Natural killer cell (primary cell): ENCODE measurements at regions not wholly inside any gene's neighbourhood (a gene's known extent, or its start where the extent isn't known, plus 50 kb on each side); places are given as distances from the start of the nearest gene placed in this dataset.

ENCODE experiments used
- ATAC-seq, 3 donors: fragments of 150-1000 bp in 2 of 3; fragments of 200-7000 bp in 1 of 3; cut with Tn5 transposase; 1 replicate in 1 of 3; 2 replicates in 2 of 3; pipeline ENCODE4 v1.10.0; 2021; ENCODE audit warnings: mild to moderate bottlenecking in 2 of 3, moderate library complexity in 2 of 3
- DNase-seq, 2 donors: peaks; one replicate each; pipeline versions ENCODE4 v3.0.0 to v3.0.0-alpha.2; 2013 to 2021; ENCODE audit warnings: mixed read lengths in 1 of 2
- H3K27ac ChIP-seq: one replicate; pipeline ENCODE4 v1.5.1; 2013; ENCODE audit warnings: mild to moderate bottlenecking, low read length
- H3K27me3 ChIP-seq: one replicate; pipeline ENCODE4 v1.6.1; 2013; ENCODE audit warnings: low read length; ENCODE audit not compliant: control insufficient read depth, insufficient read depth
- H3K36me3 ChIP-seq: one replicate; pipeline ENCODE4 v1.6.1; 2013; ENCODE audit warnings: low read length; ENCODE audit not compliant: control insufficient read depth, insufficient read depth
- H3K4me1 ChIP-seq: one replicate; pipeline ENCODE4 v1.6.1; 2013; ENCODE audit warnings: low read length; ENCODE audit not compliant: control insufficient read depth, insufficient read depth
- H3K4me3 ChIP-seq: one replicate; pipeline ENCODE4 v1.5.1; 2013; ENCODE audit warnings: low read length
- H3K9me3 ChIP-seq: one replicate; pipeline ENCODE4 v1.6.1; 2013; ENCODE audit warnings: low read length; ENCODE audit not compliant: control insufficient read depth, insufficient read depth
- H3K27ac Mint-ChIP-seq, 2 donors: one replicate each; pipeline ENCODE4 v1.8.0; 2022; ENCODE audit warnings: mild to moderate bottlenecking in 2 of 2, mixed read lengths in 2 of 2, moderate library complexity in 1 of 2
- H3K27me3 Mint-ChIP-seq, 2 donors: one replicate each; pipeline ENCODE4 v1.8.0; 2022; ENCODE audit warnings: low read depth in 2 of 2, mixed read lengths in 2 of 2
- H3K36me3 Mint-ChIP-seq: one replicate; pipeline ENCODE4 v1.8.0; 2022; ENCODE audit warnings: mixed read lengths
- H3K4me1 Mint-ChIP-seq, 2 donors: one replicate each; pipeline ENCODE4 v1.8.0; 2022; ENCODE audit warnings: mixed read lengths in 2 of 2
- H3K4me3 Mint-ChIP-seq: one replicate; pipeline ENCODE4 v1.8.0; 2022; ENCODE audit warnings: mild to moderate bottlenecking, moderate library complexity, mixed read lengths
- H3K9me3 Mint-ChIP-seq, 2 donors: one replicate each; pipeline ENCODE4 v1.8.0; 2022; ENCODE audit warnings: mixed read lengths in 2 of 2
- WGBS: methylation state at CpG from one replicate; pipeline ENCODE4 v1.1.7; 2013; ENCODE audit warnings: missing lambda C conversion rate; ENCODE audit not compliant: insufficient coverage; 5-methylcytosine and 5-hydroxymethylcytosine counted together
- intact Hi-C: fragments of 100-400 bp; cut with micrococcal nuclease; formaldehyde crosslinking; loops from one replicate; pipeline ENCODE4 v1.14.2; 2022
- TF ChIP-seq, protein P1 (sequence below): fragments of 200-600 bp; IDR thresholded peaks from one replicate; pipeline ENCODE4 v1.8.0; 2022; ENCODE audit warnings: antibody characterized with exemption

GRCh38 chr5:90014420-90014819 is 395.1 kb downstream of the CETN3 start:
- Histone ChIP-seq H3K27me3 (no peaks in the 10 kb centered on the region), H3K4me3 (no peak overlapping the region), H3K4me1 (no peaks in the 10 kb centered on the region), H3K9me3 (no peaks in the 10 kb centered on the region), H3K36me3 (no peaks in the 10 kb centered on the region), H3K27ac (no peak overlapping the region)
- intact Hi-C loops: no loop called here
- Mint-ChIP-seq H3K27ac (no peak overlapping the region), H3K4me3 (no peak overlapping the region), H3K9me3 (peaks cover 6% of the 10 kb centered on the region in 2 donors), H3K36me3 (no peaks in the 10 kb centered on the region), H3K4me1 (no peaks in the 10 kb centered on the region), H3K27me3 (no peaks in the 10 kb centered on the region)
- TF ChIP-seq, protein P1, sequence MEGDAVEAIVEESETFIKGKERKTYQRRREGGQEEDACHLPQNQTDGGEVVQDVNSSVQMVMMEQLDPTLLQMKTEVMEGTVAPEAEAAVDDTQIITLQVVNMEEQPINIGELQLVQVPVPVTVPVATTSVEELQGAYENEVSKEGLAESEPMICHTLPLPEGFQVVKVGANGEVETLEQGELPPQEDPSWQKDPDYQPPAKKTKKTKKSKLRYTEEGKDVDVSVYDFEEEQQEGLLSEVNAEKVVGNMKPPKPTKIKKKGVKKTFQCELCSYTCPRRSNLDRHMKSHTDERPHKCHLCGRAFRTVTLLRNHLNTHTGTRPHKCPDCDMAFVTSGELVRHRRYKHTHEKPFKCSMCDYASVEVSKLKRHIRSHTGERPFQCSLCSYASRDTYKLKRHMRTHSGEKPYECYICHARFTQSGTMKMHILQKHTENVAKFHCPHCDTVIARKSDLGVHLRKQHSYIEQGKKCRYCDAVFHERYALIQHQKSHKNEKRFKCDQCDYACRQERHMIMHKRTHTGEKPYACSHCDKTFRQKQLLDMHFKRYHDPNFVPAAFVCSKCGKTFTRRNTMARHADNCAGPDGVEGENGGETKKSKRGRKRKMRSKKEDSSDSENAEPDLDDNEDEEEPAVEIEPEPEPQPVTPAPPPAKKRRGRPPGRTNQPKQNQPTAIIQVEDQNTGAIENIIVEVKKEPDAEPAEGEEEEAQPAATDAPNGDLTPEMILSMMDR: no peak
- DNase-seq (no peak), ATAC-seq (no peak)

DNA sequence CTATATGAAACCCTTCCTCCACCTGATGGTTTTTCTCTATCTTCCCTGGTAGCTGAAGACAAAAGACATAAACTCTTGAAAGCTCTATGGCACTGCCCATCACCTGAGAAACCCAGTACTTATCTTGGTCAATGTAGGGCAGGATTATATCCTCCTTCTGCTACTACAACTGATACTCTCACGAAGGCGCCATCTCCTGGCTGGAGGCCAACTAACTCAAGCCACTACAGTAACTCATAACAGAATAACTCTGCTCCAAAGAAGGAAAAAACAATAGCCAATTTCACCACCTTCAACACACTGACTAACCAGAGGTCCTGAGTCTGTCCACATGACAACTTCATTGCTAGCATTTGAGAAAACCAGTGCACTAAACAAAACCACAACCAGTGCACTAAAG is 409.2 kb downstream of the CETN3 start:
- H3K4me3 ChIP-seq: no peak overlapping the region
- H3K27ac Mint-ChIP-seq: no peak overlapping the region
- no peaks in the 10 kb centered on the region for H3K27me3 Mint-ChIP-seq
- ATAC-seq (no peak), DNase-seq (no peak)
- TF ChIP-seq, protein P1: no peak
- no peaks in the 10 kb centered on the region for H3K4me1 ChIP-seq
- no peaks in the 10 kb centered on the region for H3K36me3 ChIP-seq
- whole genome bisulfite sequencing: 93% methylated on average over 2 of the region's 2 CpGs
- intact Hi-C loops: no loop called here
- H3K36me3 Mint-ChIP-seq: no peaks in the 10 kb centered on the region
- H3K27me3 ChIP-seq: no peaks in the 10 kb centered on the region
- H3K4me1 Mint-ChIP-seq: no peaks in the 10 kb centered on the region
- peaks cover 5 to 9% of the 10 kb centered on the region in 2 donors for H3K9me3 Mint-ChIP-seq
- no peak overlapping the region for H3K27ac ChIP-seq
- no peak overlapping the region for H3K4me3 Mint-ChIP-seq
- H3K9me3 ChIP-seq: no peaks in the 10 kb centered on the region

DNA sequence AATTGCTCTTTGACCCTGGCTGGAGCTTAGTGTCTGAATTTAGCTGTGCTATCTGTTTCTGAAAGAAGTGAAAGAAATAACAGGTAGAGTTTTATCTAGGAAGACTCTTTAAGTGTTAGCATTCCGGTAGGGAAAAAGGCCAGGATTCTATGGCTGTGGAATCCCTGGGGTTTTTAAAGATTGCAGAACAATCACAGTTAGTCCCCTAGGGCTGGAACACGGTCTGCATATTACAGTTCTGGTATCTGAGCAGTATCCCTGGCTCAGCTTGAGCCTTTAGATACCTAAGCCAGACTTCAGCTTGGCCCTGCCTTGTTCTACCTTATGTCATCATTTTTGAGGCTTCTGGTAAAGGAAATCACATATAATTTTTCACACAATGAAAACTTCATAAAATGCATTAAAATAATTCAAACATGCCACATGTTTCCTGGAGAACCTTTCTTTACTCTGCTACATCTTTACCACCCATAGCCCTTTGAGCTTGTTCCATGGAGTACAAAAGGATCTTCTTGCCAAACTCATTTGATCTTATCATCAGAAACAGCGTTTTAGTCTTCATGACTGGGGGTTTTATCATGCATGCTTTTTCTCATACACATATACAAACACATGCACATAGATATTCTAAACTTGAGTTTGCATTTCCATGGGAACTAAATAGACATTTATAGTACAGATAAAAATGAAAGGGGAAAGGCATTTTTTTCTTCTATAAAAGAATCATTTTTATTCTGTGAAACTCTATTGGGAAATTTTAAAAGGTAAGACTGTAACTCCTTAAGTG is 410.8 kb downstream of the CETN3 start:
- TF ChIP-seq, protein P1: no peak
- WGBS: 87% methylated on average over 3 of the region's 3 CpGs
- intact Hi-C loops: no loop called here
- Mint-ChIP-seq H3K36me3 (no peaks in the 10 kb centered on the region), H3K27me3 (no peaks in the 10 kb centered on the region), H3K27ac (no peak overlapping the region), H3K4me1 (no peaks in the 10 kb centered on the region), H3K4me3 (no peak overlapping the region), H3K9me3 (peaks cover 5 to 8% of the 10 kb centered on the region in 2 donors)
- DNase-seq (no peak), ATAC-seq (no peak)
- H3K27ac ChIP-seq: no peak overlapping the region
- no peaks in the 10 kb centered on the region for H3K36me3 ChIP-seq
- no peaks in the 10 kb centered on the region for H3K9me3 ChIP-seq
- no peaks in the 10 kb centered on the region for H3K4me1 ChIP-seq
- no peak overlapping the region for H3K4me3 ChIP-seq
- H3K27me3 ChIP-seq: no peaks in the 10 kb centered on the region

- TF ChIP-seq, protein P1: no peak
- no peak for ATAC-seq
- no peaks in the 10 kb centered on the region for H3K36me3 Mint-ChIP-seq
- H3K36me3 ChIP-seq: no peaks in the 10 kb centered on the region
- DNase-seq: no peak
- H3K4me3 Mint-ChIP-seq: no peak overlapping the region
- H3K4me1 ChIP-seq: no peaks in the 10 kb centered on the region
- H3K27me3 ChIP-seq: no peaks in the 10 kb centered on the region
- WGBS: 84% methylated on average over 5 of the region's 5 CpGs
- H3K27ac ChIP-seq: no peak overlapping the region
- H3K9me3 ChIP-seq: no peaks in the 10 kb centered on the region
- H3K27ac Mint-ChIP-seq: no peak overlapping the region
- intact Hi-C loops: no loop called here
- H3K27me3 Mint-ChIP-seq: no peaks in the 10 kb centered on the region
- no peak overlapping the region for H3K4me3 ChIP-seq
- peaks cover 2 to 6% of the 10 kb centered on the region in 2 donors for H3K9me3 Mint-ChIP-seq
- no peaks in the 10 kb centered on the region for H3K4me1 Mint-ChIP-seq
These were observed 412.7 kb downstream of the CETN3 start for GRCh38 chr5:89996890-89997289.
